HFF-Myc (cell line): ENCODE measurements at regions not wholly inside any gene's neighbourhood (a gene's known extent, or its start where the extent isn't known, plus 50 kb on each side); places are given as distances from the start of the nearest gene placed in this dataset.
"Not testable (repeated sequence)": the region's sequence is repeated elsewhere in the genome, so short reads cannot be mapped to it uniquely, and the experiment has no call there.

Experiments used
- DNase-seq: peaks from one replicate; pipeline ENCODE4 v3.0.0-alpha.2; 2011; ENCODE audit warnings: low read depth; ENCODE audit errors: extremely low read depth
- H3K4me3 ChIP-seq: replicated peaks from 2 replicates; pipeline ENCODE4 v1.5.1; 2011; ENCODE audit warnings: low read depth, mild to moderate bottlenecking, control low read depth, low read length
- CTCF ChIP-seq: IDR thresholded peaks from 2 replicates; pipeline ENCODE4 v1.5.1; 2012; ENCODE audit warnings: mild to moderate bottlenecking, low read depth, low read length, control low read depth; ENCODE audit errors: missing control alignments

- no peak for DNase-seq
- TF ChIP-seq CTCF, result no peak
- H3K4me3 ChIP-seq, result no peak overlapping the region
These were observed 78.9 kb upstream of the FGF3 start for GRCh38 chr11:69898123-69898522.

- DNase-seq, result no peak
- no peak for TF ChIP-seq CTCF
- H3K4me3 ChIP-seq, result no peak overlapping the region
These were observed 81.0 kb upstream of the FGF3 start for GRCh38 chr11:69899957-69900821.

- DNase-seq, H3K4me3 ChIP-seq: not testable (repeated sequence)
These were observed 81.6 kb upstream of the FGF3 start for GRCh38 chr11:69900822-69901302.

GRCh38 chr11:69902337-69902736 lies 83.1 kb upstream of the FGF3 start:
- no peak for TF ChIP-seq CTCF
- no peak for DNase-seq

GRCh38 chr11:69903211-69903610 lies 84.0 kb upstream of the FGF3 start:
- H3K4me3 ChIP-seq, result no peak overlapping the region
- DNase-seq, result no peak
- no peak for TF ChIP-seq CTCF

More at GRCh38 chr11:69902337-69902736, 83.1 kb upstream of the FGF3 start:
- no peak overlapping the region for H3K4me3 ChIP-seq

- DNase-seq, result no peak
- TF ChIP-seq CTCF, result no peak
- H3K4me3 ChIP-seq, result no peak overlapping the region
These were observed 85.2 kb upstream of the FGF3 start for GRCh38 chr11:69904161-69904973.

- DNase-seq, result no peak
- TF ChIP-seq CTCF, result no peak
These were observed 85.8 kb upstream of the FGF3 start for GRCh38 chr11:69904974-69905535.

More at GRCh38 chr11:69904974-69905535, 85.8 kb upstream of the FGF3 start:
- H3K4me3 ChIP-seq, result no peak overlapping the region
